ENCODE measurements at regions not wholly inside any gene's neighbourhood (a gene's known extent, or its start where the extent isn't known, plus 50 kb on each side); places are given as distances from the start of the nearest gene placed in this dataset.

DNA sequence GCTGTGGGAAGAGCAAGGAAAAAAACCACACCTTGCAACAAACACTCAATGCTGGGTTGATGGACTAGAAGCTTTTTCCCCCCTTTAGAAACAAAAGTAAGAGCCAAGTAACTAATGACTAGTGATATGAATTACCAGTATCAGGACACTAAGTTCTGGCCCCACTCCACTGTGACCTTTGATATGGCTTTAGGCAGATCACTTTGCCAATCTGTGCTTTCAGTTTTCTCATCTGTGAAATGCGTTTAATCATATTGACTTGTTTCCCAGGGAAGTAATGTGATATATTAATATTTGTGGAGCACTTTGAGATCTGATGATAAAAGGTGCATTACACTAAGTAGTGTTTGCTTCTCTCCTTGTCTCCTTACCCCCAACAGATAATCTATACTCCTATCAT, 319.3 kb upstream of the SATB1 start:
- Histone ChIP-seq H3K27me3 (ENCODE audit: insufficient read depth, low read length) (no peaks in the 10 kb centered on the region), H4K12ac (ENCODE audit: low read depth, low read length) (no peak overlapping the region), H2BK12ac (ENCODE audit: low read length) (no peak overlapping the region), H3K79me2 (ENCODE audit: control insufficient read depth, insufficient read depth, low read length, poor library complexity) (no peaks in the 10 kb centered on the region), H3K9ac (ENCODE audit: low read length) (no peak overlapping the region), H3K4me3 (ENCODE audit: low read depth, low read length) (no peak overlapping the region), H3K4me1 (ENCODE audit: control insufficient read depth in 1 of 2, insufficient read depth in 2 of 2, low read length in 2 of 2) (no peaks in the 10 kb centered on the region), H3K36me3 (ENCODE audit: control insufficient read depth in 1 of 2, insufficient read depth in 2 of 2, low read length in 2 of 2) (no peaks in the 10 kb centered on the region), H3K27ac (ENCODE audit: low read depth, low read length) (no peak overlapping the region), H3K23ac (ENCODE audit: low read length) (no peak overlapping the region), H2AFZ (ENCODE audit: insufficient read depth, low read length, poor library complexity) (no peak overlapping the region), H4K91ac (ENCODE audit: low read depth, low read length) (no peak overlapping the region), H2AK5ac (ENCODE audit: low read length) (no peak overlapping the region), H3K4ac (ENCODE audit: low read depth, low read length) (no peak overlapping the region), H3K4me2 (ENCODE audit: low read length) (no peak overlapping the region), H4K8ac (ENCODE audit: low read depth, low read length) (no peak overlapping the region), H3K18ac (ENCODE audit: low read length) (no peak overlapping the region), H2BK5ac (ENCODE audit: low read depth, low read length, poor library complexity) (no peak overlapping the region), H3K79me1 (ENCODE audit: low read length) (no peaks in the 10 kb centered on the region), H3K14ac (ENCODE audit: low read length) (no peak overlapping the region), H2BK120ac (ENCODE audit: insufficient read depth, low read length, poor library complexity) (no peak overlapping the region), H3K9me3 (ENCODE audit: insufficient read depth, low read depth, low read length) (no peaks in the 10 kb centered on the region)
- no peak for DNase-seq
- WGBS (ENCODE audit: extremely low coverage, insufficient coverage, insufficient read length) = no CpG with 5 or more reads among the region's 1 CpG

DNA sequence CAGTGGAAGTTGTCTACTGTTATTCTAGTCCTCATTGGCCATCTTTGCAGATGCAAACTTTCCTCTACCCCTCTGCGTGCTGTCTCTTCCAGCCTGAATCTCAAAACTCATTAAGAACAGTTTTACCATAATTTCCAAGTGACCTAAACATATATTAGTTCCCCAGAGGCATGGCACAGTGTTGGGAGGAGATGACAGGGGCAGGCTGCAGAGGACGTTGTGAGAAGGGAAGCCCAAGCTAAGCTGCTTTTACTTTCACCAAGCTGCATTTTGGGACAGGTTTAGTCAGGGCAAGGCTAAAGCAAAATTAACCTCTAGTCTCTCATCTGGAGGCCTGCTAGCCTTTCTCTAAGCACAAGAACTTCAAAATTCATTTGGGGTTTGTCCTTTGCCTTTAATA, 318.6 kb upstream of the SATB1 start:
- no peak overlapping the region for H3K9ac ChIP-seq (ENCODE audit: low read length)
- no peak overlapping the region for H4K8ac ChIP-seq (ENCODE audit: low read depth, low read length)
- no peak overlapping the region for H3K4ac ChIP-seq (ENCODE audit: low read depth, low read length)
- no peak overlapping the region for H4K12ac ChIP-seq (ENCODE audit: low read depth, low read length)
- no peak overlapping the region for H3K18ac ChIP-seq (ENCODE audit: low read length)
- no peaks in the 10 kb centered on the region for H3K79me1 ChIP-seq (ENCODE audit: low read length)
- no peaks in the 10 kb centered on the region for H3K9me3 ChIP-seq (ENCODE audit: insufficient read depth, low read depth, low read length)
- H3K4me2 ChIP-seq (ENCODE audit: low read length) = no peak overlapping the region
- H2BK12ac ChIP-seq (ENCODE audit: low read length) = no peak overlapping the region
- no peak for DNase-seq
- no peak overlapping the region for H3K23ac ChIP-seq (ENCODE audit: low read length)
- no peaks in the 10 kb centered on the region for H3K79me2 ChIP-seq (ENCODE audit: control insufficient read depth, insufficient read depth, low read length, poor library complexity)
- no peak overlapping the region for H3K4me3 ChIP-seq (ENCODE audit: low read depth, low read length)
- H3K27me3 ChIP-seq (ENCODE audit: insufficient read depth, low read length) = no peaks in the 10 kb centered on the region
- H3K27ac ChIP-seq (ENCODE audit: low read depth, low read length) = no peak overlapping the region
- no CpG with 5 or more reads among the region's 2 CpGs for WGBS (ENCODE audit: extremely low coverage, insufficient coverage, insufficient read length)
- no peak overlapping the region for H2AK5ac ChIP-seq (ENCODE audit: low read length)
- H2BK120ac ChIP-seq (ENCODE audit: insufficient read depth, low read length, poor library complexity) = no peak overlapping the region
- no peak overlapping the region for H2AFZ ChIP-seq (ENCODE audit: insufficient read depth, low read length, poor library complexity)
- no peak overlapping the region for H4K91ac ChIP-seq (ENCODE audit: low read depth, low read length)
- no peak overlapping the region for H2BK5ac ChIP-seq (ENCODE audit: low read depth, low read length, poor library complexity)
- H3K36me3 ChIP-seq (ENCODE audit: control insufficient read depth in 1 of 2, insufficient read depth in 2 of 2, low read length in 2 of 2) = no peaks in the 10 kb centered on the region
- no peak overlapping the region for H3K14ac ChIP-seq (ENCODE audit: low read length)
- no peaks in the 10 kb centered on the region for H3K4me1 ChIP-seq (ENCODE audit: control insufficient read depth in 1 of 2, insufficient read depth in 2 of 2, low read length in 2 of 2)

GRCh38 chr3:18740631-18741583, 315.8 kb upstream of the SATB1 start:
- H3K79me2 ChIP-seq (ENCODE audit: control insufficient read depth, insufficient read depth, low read length, poor library complexity) = no peaks in the 10 kb centered on the region
- no peak overlapping the region for H3K9ac ChIP-seq (ENCODE audit: low read length)
- no peak overlapping the region for H2AFZ ChIP-seq (ENCODE audit: insufficient read depth, low read length, poor library complexity)
- H3K79me1 ChIP-seq (ENCODE audit: low read length) = no peaks in the 10 kb centered on the region
- no peak overlapping the region for H3K4me2 ChIP-seq (ENCODE audit: low read length)
- H2BK120ac ChIP-seq (ENCODE audit: insufficient read depth, low read length, poor library complexity) = no peak overlapping the region
- H2BK5ac ChIP-seq (ENCODE audit: low read depth, low read length, poor library complexity) = peak overlapping the region; percentile 31
- H3K27me3 ChIP-seq (ENCODE audit: insufficient read depth, low read length) = no peaks in the 10 kb centered on the region
- peak in 1 of 2 donors; percentile 24 for DNase-seq
- H3K36me3 ChIP-seq (ENCODE audit: control insufficient read depth in 1 of 2, insufficient read depth in 2 of 2, low read length in 2 of 2) = no peaks in the 10 kb centered on the region
- H3K27ac ChIP-seq (ENCODE audit: low read depth, low read length) = no peak overlapping the region
- no peak overlapping the region for H3K14ac ChIP-seq (ENCODE audit: low read length)
- no peak overlapping the region for H3K23ac ChIP-seq (ENCODE audit: low read length)
- no peak overlapping the region for H3K4ac ChIP-seq (ENCODE audit: low read depth, low read length)
- no peak overlapping the region for H4K12ac ChIP-seq (ENCODE audit: low read depth, low read length)
- no peak overlapping the region for H4K91ac ChIP-seq (ENCODE audit: low read depth, low read length)
- H3K18ac ChIP-seq (ENCODE audit: low read length) = no peak overlapping the region
- no peaks in the 10 kb centered on the region for H3K4me1 ChIP-seq (ENCODE audit: control insufficient read depth in 1 of 2, insufficient read depth in 2 of 2, low read length in 2 of 2)
- no peak overlapping the region for H2BK12ac ChIP-seq (ENCODE audit: low read length)
- no CpG with 5 or more reads among the region's 12 CpGs for WGBS (ENCODE audit: extremely low coverage, insufficient coverage, insufficient read length)
- no peak overlapping the region for H2AK5ac ChIP-seq (ENCODE audit: low read length)
- H3K4me3 ChIP-seq (ENCODE audit: low read depth, low read length) = no peak overlapping the region
- no peak overlapping the region for H4K8ac ChIP-seq (ENCODE audit: low read depth, low read length)
- H3K9me3 ChIP-seq (ENCODE audit: insufficient read depth, low read depth, low read length) = no peaks in the 10 kb centered on the region

DNA sequence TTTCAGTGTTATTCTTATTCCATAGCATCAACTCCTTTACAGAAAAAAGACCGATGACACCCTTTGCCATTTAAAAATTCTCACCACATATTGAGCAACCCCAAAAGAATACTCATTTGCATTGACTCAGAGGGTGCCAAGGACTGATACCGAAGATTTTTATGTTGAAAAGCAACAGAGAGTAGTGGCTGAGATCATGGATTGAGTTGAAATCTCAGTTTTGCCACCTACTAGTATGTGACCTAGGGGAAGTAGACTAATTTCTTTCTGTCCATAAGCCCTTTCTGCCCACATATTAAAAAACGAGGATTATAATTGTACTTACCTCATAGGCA, 313.9 kb upstream of the SATB1 start:
- Histone ChIP-seq H4K8ac (ENCODE audit: low read depth, low read length) (no peak overlapping the region), H4K91ac (ENCODE audit: low read depth, low read length) (no peak overlapping the region), H3K14ac (ENCODE audit: low read length) (no peak overlapping the region), H2AK5ac (ENCODE audit: low read length) (no peak overlapping the region), H3K4ac (ENCODE audit: low read depth, low read length) (no peak overlapping the region), H3K9ac (ENCODE audit: low read length) (no peak overlapping the region), H2BK120ac (ENCODE audit: insufficient read depth, low read length, poor library complexity) (no peak overlapping the region), H3K27me3 (ENCODE audit: insufficient read depth, low read length) (no peaks in the 10 kb centered on the region), H3K23ac (ENCODE audit: low read length) (no peak overlapping the region), H3K27ac (ENCODE audit: low read depth, low read length) (no peak overlapping the region), H4K12ac (ENCODE audit: low read depth, low read length) (no peak overlapping the region), H3K4me1 (ENCODE audit: control insufficient read depth in 1 of 2, insufficient read depth in 2 of 2, low read length in 2 of 2) (no peaks in the 10 kb centered on the region), H3K79me1 (ENCODE audit: low read length) (no peaks in the 10 kb centered on the region), H2BK12ac (ENCODE audit: low read length) (no peak overlapping the region), H2AFZ (ENCODE audit: insufficient read depth, low read length, poor library complexity) (no peak overlapping the region), H3K18ac (ENCODE audit: low read length) (no peak overlapping the region), H3K36me3 (ENCODE audit: control insufficient read depth in 1 of 2, insufficient read depth in 2 of 2, low read length in 2 of 2) (no peaks in the 10 kb centered on the region), H3K79me2 (ENCODE audit: control insufficient read depth, insufficient read depth, low read length, poor library complexity) (no peaks in the 10 kb centered on the region), H3K4me2 (ENCODE audit: low read length) (no peak overlapping the region), H2BK5ac (ENCODE audit: low read depth, low read length, poor library complexity) (no peak overlapping the region), H3K4me3 (ENCODE audit: low read depth, low read length) (no peak overlapping the region), H3K9me3 (ENCODE audit: insufficient read depth, low read depth, low read length) (no peaks in the 10 kb centered on the region)
- WGBS (ENCODE audit: extremely low coverage, insufficient coverage, insufficient read length) = no CpG with 5 or more reads among the region's 3 CpGs
- DNase-seq = no peak
